ENCODE measurements at regions not wholly inside any gene's neighbourhood (a gene's known extent, or its start where the extent isn't known, plus 50 kb on each side); places are given as distances from the start of the nearest gene placed in this dataset.

- Histone ChIP-seq H3K27ac (no peak overlapping the region), H3K27me3 (replicated peaks) (no peaks in the 10 kb centered on the region), H3K4me3 (ENCODE audit: low read depth, low read length) (no peak overlapping the region), H3K36me3 (replicated peaks) (no peaks in the 10 kb centered on the region)
- no peak for TF ChIP-seq CTCF (IDR thresholded peaks at IDR 0.05; ENCODE audit: low read depth, low read length, missing control alignments)
- in situ Hi-C loops (cut with HindIII; ENCODE audit: low pct_ligation_motif_present, low sequenced_read_pairs) = no loop called here
- DNase-seq = no peak
These were observed 238.7 kb upstream of the NR3C2 start for GRCh38 chr4:148680884-148681283.

- Histone ChIP-seq H3K4me3 (ENCODE audit: low read depth, low read length) (no peak overlapping the region), H3K27ac (no peak overlapping the region), H3K36me3 (replicated peaks) (no peaks in the 10 kb centered on the region), H3K27me3 (replicated peaks) (no peaks in the 10 kb centered on the region)
- in situ Hi-C loops (cut with HindIII; ENCODE audit: low pct_ligation_motif_present, low sequenced_read_pairs) = no loop called here
- no peak for DNase-seq
- no peak for TF ChIP-seq CTCF (IDR thresholded peaks at IDR 0.05; ENCODE audit: low read depth, low read length, missing control alignments)
These were observed 234.1 kb upstream of the NR3C2 start for GRCh38 chr4:148676344-148676743.

- Histone ChIP-seq H3K27ac (no peak overlapping the region), H3K27me3 (replicated peaks) (no peaks in the 10 kb centered on the region)
- in situ Hi-C loops (cut with HindIII; ENCODE audit: low pct_ligation_motif_present, low sequenced_read_pairs) = no loop called here
These were observed 232.7 kb upstream of the NR3C2 start for GRCh38 chr4:148674876-148675275.

GRCh38 chr4:148664636-148665035, 222.4 kb upstream of the NR3C2 start:
- no peak for TF ChIP-seq CTCF (IDR thresholded peaks at IDR 0.05; ENCODE audit: low read depth, low read length, missing control alignments)
- in situ Hi-C loops (cut with HindIII; ENCODE audit: low pct_ligation_motif_present, low sequenced_read_pairs) = no loop called here
- Histone ChIP-seq H3K36me3 (replicated peaks) (no peaks in the 10 kb centered on the region), H3K27ac (no peak overlapping the region), H3K27me3 (replicated peaks) (no peaks in the 10 kb centered on the region), H3K4me3 (ENCODE audit: low read depth, low read length) (no peak overlapping the region)
- no peak for DNase-seq

More at GRCh38 chr4:148674876-148675275, 232.7 kb upstream of the NR3C2 start:
- no peak for TF ChIP-seq CTCF (IDR thresholded peaks at IDR 0.05; ENCODE audit: low read depth, low read length, missing control alignments)
- Histone ChIP-seq H3K4me3 (ENCODE audit: low read depth, low read length) (no peak overlapping the region), H3K36me3 (replicated peaks) (no peaks in the 10 kb centered on the region)
- DNase-seq = no peak

- no peak for TF ChIP-seq CTCF (IDR thresholded peaks at IDR 0.05; ENCODE audit: low read depth, low read length, missing control alignments)
These were observed 211.9 kb upstream of the NR3C2 start for GRCh38 chr4:148654131-148654530.

GRCh38 chr4:148653681-148654080, 211.5 kb upstream of the NR3C2 start:
- no peak overlapping the region for H3K4me3 ChIP-seq (ENCODE audit: low read depth, low read length)
- no peak for DNase-seq
- H3K27me3 ChIP-seq (replicated peaks) = no peaks in the 10 kb centered on the region
- in situ Hi-C loops (cut with HindIII; ENCODE audit: low pct_ligation_motif_present, low sequenced_read_pairs) = no loop called here
- TF ChIP-seq CTCF (IDR thresholded peaks at IDR 0.05; ENCODE audit: low read depth, low read length, missing control alignments) = no peak
- H3K36me3 ChIP-seq (replicated peaks) = no peaks in the 10 kb centered on the region
- no peak overlapping the region for H3K27ac ChIP-seq

More at GRCh38 chr4:148654131-148654530, 211.9 kb upstream of the NR3C2 start:
- H3K36me3 ChIP-seq (replicated peaks) = no peaks in the 10 kb centered on the region
- no peaks in the 10 kb centered on the region for H3K27me3 ChIP-seq (replicated peaks)
- H3K4me3 ChIP-seq (ENCODE audit: low read depth, low read length) = no peak overlapping the region
- H3K27ac ChIP-seq = no peak overlapping the region
- in situ Hi-C loops (cut with HindIII; ENCODE audit: low pct_ligation_motif_present, low sequenced_read_pairs) = no loop called here
- no peak for DNase-seq

All from brain microvascular endothelial cell (primary cell).